ENCODE measurements at regions not wholly inside any gene's neighbourhood (a gene's known extent, or its start where the extent isn't known, plus 50 kb on each side); places are given as distances from the start of the nearest gene placed in this dataset.

DNA sequence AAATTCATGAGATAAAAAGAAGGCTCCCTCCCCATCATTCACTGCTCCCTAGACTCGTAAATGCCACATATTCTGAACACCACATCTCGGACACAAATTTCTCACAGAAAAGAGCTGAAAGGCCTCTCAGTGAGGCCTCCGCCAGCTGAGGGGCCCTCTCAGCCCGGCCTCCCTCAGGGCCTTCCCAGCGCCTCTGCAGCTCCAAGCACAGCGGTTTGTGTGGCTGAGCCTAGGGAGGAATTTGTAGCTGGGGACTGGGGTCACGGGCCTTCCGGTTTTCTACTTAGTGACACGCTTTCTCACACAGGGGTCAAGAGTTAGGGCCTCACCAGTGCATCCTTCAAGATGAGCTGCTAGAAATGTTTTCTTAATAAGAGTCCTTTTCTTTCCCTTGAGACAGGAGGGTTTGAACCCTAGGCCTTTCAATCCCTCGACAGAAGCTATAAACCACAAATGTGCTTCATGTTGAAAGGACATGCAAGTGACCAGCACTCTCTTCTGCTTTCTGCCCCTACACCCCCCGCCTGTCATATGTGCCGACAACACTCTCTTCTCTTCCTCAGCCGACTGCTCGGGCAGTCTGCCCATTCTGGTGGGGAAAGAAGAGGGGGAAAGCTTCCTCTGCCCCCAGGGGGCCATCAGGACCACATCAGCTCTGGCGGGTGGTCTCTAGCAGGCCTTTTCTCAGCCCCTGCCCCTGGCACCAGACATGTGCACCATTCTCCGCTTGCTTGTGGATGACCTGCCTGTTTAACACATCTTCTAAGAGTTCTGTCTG is 104.9 kb downstream of the CHIC2 start:
- H3K9me2 ChIP-seq (replicated peaks; ENCODE audit: insufficient read depth, low read length), result no peaks in the 10 kb centered on the region

DNA sequence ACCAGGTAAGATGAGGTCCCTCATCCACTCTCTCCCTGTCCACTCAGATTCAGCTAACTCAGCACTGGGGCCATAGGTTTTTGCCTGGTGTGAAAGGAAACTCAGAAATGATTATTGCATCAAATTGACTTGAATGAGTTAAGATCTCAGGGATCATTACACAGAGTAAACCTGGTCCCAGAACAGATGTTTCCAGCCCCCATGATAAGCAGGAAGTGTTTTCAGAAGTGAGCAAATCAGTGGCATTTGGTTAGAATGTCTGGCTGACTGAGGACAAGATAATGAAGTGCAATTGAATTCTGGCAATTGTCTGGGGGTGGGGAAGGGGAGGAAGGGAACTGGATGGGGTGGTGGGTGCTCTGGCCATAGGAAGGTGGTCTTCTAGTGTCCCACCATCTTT is 108.0 kb downstream of the CHIC2 start:
- Histone ChIP-seq H3K27ac (ENCODE audit: low read length) (no peak overlapping the region), H3K79me2 (ENCODE audit: low read length) (no peaks in the 10 kb centered on the region), H3K4me2 (ENCODE audit: low read depth, low read length) (no peak overlapping the region), H4K20me1 (ENCODE audit: insufficient read depth, low read length) (no peaks in the 10 kb centered on the region), H3K9ac (ENCODE audit: low read length) (no peak overlapping the region), H3K9me2 (replicated peaks; ENCODE audit: insufficient read depth, low read length) (no peaks in the 10 kb centered on the region), H3K9me3 (replicated peaks; ENCODE audit: insufficient read depth, low read length) (no peaks in the 10 kb centered on the region), H3K4me3 (ENCODE audit: low read length) (no peak overlapping the region), H3K27me3 (replicated peaks; ENCODE audit: insufficient read depth, low read length) (no peaks in the 10 kb centered on the region), H3K4me1 (ENCODE audit: low read length) (no peaks in the 10 kb centered on the region), H3K36me3 (replicated peaks; ENCODE audit: insufficient read depth, low read length) (no peaks in the 10 kb centered on the region), H3F3A (ENCODE audit: insufficient read depth, low read length) (no peaks in the 10 kb centered on the region), H2AFZ (ENCODE audit: low read length) (no peak overlapping the region)
- TF ChIP-seq EZH2phosphoT487 (IDR thresholded peaks at IDR 0.05; ENCODE audit: low read length) (no peak), EZH2 (optimal IDR thresholded peaks at IDR 0.05; ENCODE audit: low read depth, low read length) (no peak)
- TF ChIP-seq, protein P1, sequence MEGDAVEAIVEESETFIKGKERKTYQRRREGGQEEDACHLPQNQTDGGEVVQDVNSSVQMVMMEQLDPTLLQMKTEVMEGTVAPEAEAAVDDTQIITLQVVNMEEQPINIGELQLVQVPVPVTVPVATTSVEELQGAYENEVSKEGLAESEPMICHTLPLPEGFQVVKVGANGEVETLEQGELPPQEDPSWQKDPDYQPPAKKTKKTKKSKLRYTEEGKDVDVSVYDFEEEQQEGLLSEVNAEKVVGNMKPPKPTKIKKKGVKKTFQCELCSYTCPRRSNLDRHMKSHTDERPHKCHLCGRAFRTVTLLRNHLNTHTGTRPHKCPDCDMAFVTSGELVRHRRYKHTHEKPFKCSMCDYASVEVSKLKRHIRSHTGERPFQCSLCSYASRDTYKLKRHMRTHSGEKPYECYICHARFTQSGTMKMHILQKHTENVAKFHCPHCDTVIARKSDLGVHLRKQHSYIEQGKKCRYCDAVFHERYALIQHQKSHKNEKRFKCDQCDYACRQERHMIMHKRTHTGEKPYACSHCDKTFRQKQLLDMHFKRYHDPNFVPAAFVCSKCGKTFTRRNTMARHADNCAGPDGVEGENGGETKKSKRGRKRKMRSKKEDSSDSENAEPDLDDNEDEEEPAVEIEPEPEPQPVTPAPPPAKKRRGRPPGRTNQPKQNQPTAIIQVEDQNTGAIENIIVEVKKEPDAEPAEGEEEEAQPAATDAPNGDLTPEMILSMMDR (IDR thresholded peaks at IDR 0.05; ENCODE audit: low read length), result no peak
- no peak for DNase-seq

More for the DNA sequence above, 104.9 kb downstream of the CHIC2 start:
- Histone ChIP-seq H4K20me1 (ENCODE audit: insufficient read depth, low read length) (no peaks in the 10 kb centered on the region), H3K4me2 (ENCODE audit: low read depth, low read length) (no peak overlapping the region), H3K9ac (ENCODE audit: low read length) (no peak overlapping the region), H3K9me3 (replicated peaks; ENCODE audit: insufficient read depth, low read length) (no peaks in the 10 kb centered on the region), H3K4me3 (ENCODE audit: low read length) (no peak overlapping the region), H3K27ac (ENCODE audit: low read length) (no peak overlapping the region), H3K79me2 (ENCODE audit: low read length) (no peaks in the 10 kb centered on the region), H3K4me1 (ENCODE audit: low read length) (no peaks in the 10 kb centered on the region), H2AFZ (ENCODE audit: low read length) (no peak overlapping the region), H3K36me3 (replicated peaks; ENCODE audit: insufficient read depth, low read length) (no peaks in the 10 kb centered on the region), H3K27me3 (replicated peaks; ENCODE audit: insufficient read depth, low read length) (no peaks in the 10 kb centered on the region), H3F3A (ENCODE audit: insufficient read depth, low read length) (no peaks in the 10 kb centered on the region)
- TF ChIP-seq EZH2phosphoT487 (IDR thresholded peaks at IDR 0.05; ENCODE audit: low read length) (no peak), EZH2 (optimal IDR thresholded peaks at IDR 0.05; ENCODE audit: low read depth, low read length) (no peak)
- TF ChIP-seq, protein P1 (IDR thresholded peaks at IDR 0.05; ENCODE audit: low read length), result no peak
- no peak for DNase-seq

DNA sequence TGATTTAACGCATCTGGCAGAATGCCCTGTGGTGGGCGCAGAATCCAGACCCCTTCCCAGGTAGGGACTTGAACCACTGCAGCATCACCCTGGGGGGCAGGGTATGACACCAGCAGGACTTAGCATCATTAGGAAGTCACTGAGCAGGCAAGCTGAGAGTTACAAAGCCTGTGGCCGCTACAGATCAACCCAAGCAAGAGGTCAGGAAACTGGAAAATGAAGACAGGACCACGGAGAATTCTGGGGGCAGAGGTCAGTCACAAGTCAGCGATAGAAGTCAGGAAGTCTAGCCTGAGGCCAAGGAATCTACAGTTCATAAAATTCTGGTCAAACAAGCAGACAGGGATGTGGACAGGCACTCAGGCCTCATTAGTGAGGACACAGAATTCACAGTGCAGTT is 108.4 kb downstream of the CHIC2 start:
- Histone ChIP-seq H3K4me1 (ENCODE audit: low read length) (no peaks in the 10 kb centered on the region), H3F3A (ENCODE audit: insufficient read depth, low read length) (no peaks in the 10 kb centered on the region), H3K4me2 (ENCODE audit: low read depth, low read length) (no peak overlapping the region), H2AFZ (ENCODE audit: low read length) (no peak overlapping the region), H3K9ac (ENCODE audit: low read length) (no peak overlapping the region), H3K79me2 (ENCODE audit: low read length) (no peaks in the 10 kb centered on the region), H3K27ac (ENCODE audit: low read length) (no peak overlapping the region), H3K27me3 (replicated peaks; ENCODE audit: insufficient read depth, low read length) (no peaks in the 10 kb centered on the region), H3K36me3 (replicated peaks; ENCODE audit: insufficient read depth, low read length) (no peaks in the 10 kb centered on the region), H3K9me3 (replicated peaks; ENCODE audit: insufficient read depth, low read length) (no peaks in the 10 kb centered on the region), H3K9me2 (replicated peaks; ENCODE audit: insufficient read depth, low read length) (no peaks in the 10 kb centered on the region), H3K4me3 (ENCODE audit: low read length) (no peak overlapping the region), H4K20me1 (ENCODE audit: insufficient read depth, low read length) (no peaks in the 10 kb centered on the region)
- no peak for DNase-seq
- TF ChIP-seq, protein P1 (IDR thresholded peaks at IDR 0.05; ENCODE audit: low read length), result no peak
